Right lobe of liver (tissue), 4 donors: ENCODE measurements at regions not wholly inside any gene's neighbourhood (a gene's known extent, or its start where the extent isn't known, plus 50 kb on each side); places are given as distances from the start of the nearest gene placed in this dataset.

Source experiments
- CTCF ChIP-seq, 4 donors: fragments of 200-600 bp in 3 of 4; fragments of 450-650 bp in 1 of 4; IDR thresholded peaks; one replicate each; pipeline versions ENCODE4 v1.5.1 to v1.8.0; 2016 to 2022; ENCODE audit warnings: antibody characterized with exemption in 4 of 4, mild to moderate bottlenecking in 2 of 4
- POLR2A ChIP-seq: fragments of 450-650 bp; IDR thresholded peaks from one replicate; pipeline ENCODE4 v1.6.1; 2017; ENCODE audit warnings: antibody characterized with exemption, mild to moderate bottlenecking
- donor health status: DM: no; HTN: no; CAD: no.
- donor health status: DM: no; HTN: no; CAD: no.
- donor health status: DM: no; HTN: yes; CAD: no.

GRCh38 chr22:48853627-48854240, 973.9 kb downstream of the BRD1 start:
- TF ChIP-seq POLR2A (no peak), CTCF (IDR thresholded peaks at IDR 0.05) (no peak)
